ENCODE measurements at regions not wholly inside any gene's neighbourhood (a gene's known extent, or its start where the extent isn't known, plus 50 kb on each side); places are given as distances from the start of the nearest gene placed in this dataset.

DNA sequence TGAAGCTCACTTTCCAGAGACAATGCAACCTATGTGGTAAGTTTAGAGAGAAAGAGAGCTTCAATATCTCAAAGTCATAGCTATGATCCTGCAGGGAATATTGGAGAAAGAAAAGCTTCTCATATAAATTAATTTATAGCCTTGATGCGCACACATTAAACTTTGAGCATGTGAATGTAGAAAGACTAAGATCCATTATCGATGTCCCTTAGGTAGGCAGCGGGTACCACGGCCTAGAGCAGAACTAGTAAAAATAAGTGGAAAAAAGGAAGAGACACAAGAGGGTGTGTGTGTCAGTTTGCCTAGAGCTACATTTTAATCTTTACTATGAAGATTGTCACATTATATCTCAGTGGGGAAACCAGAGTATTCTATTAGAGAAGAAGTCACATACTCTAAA is 685.6 kb downstream of the AMY1C start:
- Histone ChIP-seq H3K27ac (ENCODE audit: low read depth in 1 of 2, low read length in 2 of 2) (no peak overlapping the region), H3K4me3 (ENCODE audit: low read depth in 1 of 3, low read length in 3 of 3) (no peak overlapping the region), H3K36me3 (ENCODE audit: control insufficient read depth in 4 of 4, insufficient read depth in 3 of 4, low read depth in 1 of 4, low read length in 3 of 4) (no peaks in the 10 kb centered on the region), H3K9me3 (ENCODE audit: control insufficient read depth in 4 of 4, low read length in 3 of 4) (no peaks in the 10 kb centered on the region), H3K27me3 (ENCODE audit: control insufficient read depth in 4 of 4, insufficient read depth in 4 of 4, low read length in 3 of 4) (no peaks in the 10 kb centered on the region), H3K9ac (ENCODE audit: low read depth in 1 of 2, low read length in 2 of 2) (no peak overlapping the region), H3K4me1 (ENCODE audit: control insufficient read depth in 4 of 4, insufficient read depth in 4 of 4, low read length in 3 of 4) (no peaks in the 10 kb centered on the region)
- TF ChIP-seq FOXA1 (IDR thresholded peaks at IDR 0.05) = no peak
- no peak for TF ChIP-seq JUND (IDR thresholded peaks at IDR 0.05)
- WGBS = 67% methylated on average over 4 of the region's 4 CpGs
- no peak for DNase-seq (ENCODE audit: low spot score)

DNA sequence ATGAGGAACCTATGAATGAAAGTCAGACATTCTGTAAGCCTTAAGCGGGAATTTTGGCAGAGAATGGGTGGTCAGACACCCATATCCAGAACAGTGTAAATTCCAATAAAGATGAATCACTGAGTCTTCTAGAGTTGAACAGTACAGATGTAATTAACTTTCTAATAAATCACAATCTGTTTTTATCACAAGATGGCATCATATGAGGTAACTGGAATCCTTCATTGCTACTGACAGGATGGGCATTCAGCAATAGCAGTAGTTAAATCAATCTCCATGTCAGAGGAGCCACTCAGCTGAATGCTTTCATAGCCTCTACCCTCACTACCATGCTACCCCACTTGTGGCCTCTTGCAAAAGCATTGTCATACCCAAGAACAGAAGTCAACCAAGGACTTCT is 690.3 kb downstream of the AMY1C start:
- H3K9me3 ChIP-seq (ENCODE audit: control insufficient read depth in 4 of 4, low read length in 3 of 4) = no peaks in the 10 kb centered on the region
- no peak overlapping the region for H3K27ac ChIP-seq (ENCODE audit: low read depth in 1 of 2, low read length in 2 of 2)
- TF ChIP-seq YY1 (IDR thresholded peaks at IDR 0.05) = no peak
- TF ChIP-seq JUND (IDR thresholded peaks at IDR 0.05) = no peak
- no peak for TF ChIP-seq GABPA (IDR thresholded peaks at IDR 0.05 in 1 of 2, conservative IDR thresholded peaks at IDR 0.05 in 1 of 2)
- no peak for TF ChIP-seq NR2F2 (IDR thresholded peaks at IDR 0.05)
- TF ChIP-seq, protein P1, sequence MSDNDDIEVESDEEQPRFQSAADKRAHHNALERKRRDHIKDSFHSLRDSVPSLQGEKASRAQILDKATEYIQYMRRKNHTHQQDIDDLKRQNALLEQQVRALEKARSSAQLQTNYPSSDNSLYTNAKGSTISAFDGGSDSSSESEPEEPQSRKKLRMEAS (IDR thresholded peaks at IDR 0.05) = no peak
- TF ChIP-seq, protein P2, sequence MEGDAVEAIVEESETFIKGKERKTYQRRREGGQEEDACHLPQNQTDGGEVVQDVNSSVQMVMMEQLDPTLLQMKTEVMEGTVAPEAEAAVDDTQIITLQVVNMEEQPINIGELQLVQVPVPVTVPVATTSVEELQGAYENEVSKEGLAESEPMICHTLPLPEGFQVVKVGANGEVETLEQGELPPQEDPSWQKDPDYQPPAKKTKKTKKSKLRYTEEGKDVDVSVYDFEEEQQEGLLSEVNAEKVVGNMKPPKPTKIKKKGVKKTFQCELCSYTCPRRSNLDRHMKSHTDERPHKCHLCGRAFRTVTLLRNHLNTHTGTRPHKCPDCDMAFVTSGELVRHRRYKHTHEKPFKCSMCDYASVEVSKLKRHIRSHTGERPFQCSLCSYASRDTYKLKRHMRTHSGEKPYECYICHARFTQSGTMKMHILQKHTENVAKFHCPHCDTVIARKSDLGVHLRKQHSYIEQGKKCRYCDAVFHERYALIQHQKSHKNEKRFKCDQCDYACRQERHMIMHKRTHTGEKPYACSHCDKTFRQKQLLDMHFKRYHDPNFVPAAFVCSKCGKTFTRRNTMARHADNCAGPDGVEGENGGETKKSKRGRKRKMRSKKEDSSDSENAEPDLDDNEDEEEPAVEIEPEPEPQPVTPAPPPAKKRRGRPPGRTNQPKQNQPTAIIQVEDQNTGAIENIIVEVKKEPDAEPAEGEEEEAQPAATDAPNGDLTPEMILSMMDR (IDR thresholded peaks at IDR 0.05; ENCODE audit: low read depth, low read length, missing input control) = no peak
- TF ChIP-seq EGR1 (IDR thresholded peaks at IDR 0.05; ENCODE audit: low read depth in 2 of 2) = no peak
- no peak for TF ChIP-seq RAD21 (IDR thresholded peaks at IDR 0.05)
- no peak for TF ChIP-seq FOXA2 (IDR thresholded peaks at IDR 0.05)
- no peak for TF ChIP-seq RXRA (IDR thresholded peaks at IDR 0.05)
- no peak for TF ChIP-seq SP1 (IDR thresholded peaks at IDR 0.05)
- H3K27me3 ChIP-seq (ENCODE audit: control insufficient read depth in 4 of 4, insufficient read depth in 4 of 4, low read length in 3 of 4) = no peaks in the 10 kb centered on the region
- WGBS = 69% methylated on average over 1 of the region's 1 CpG
- H3K9ac ChIP-seq (ENCODE audit: low read depth in 1 of 2, low read length in 2 of 2) = no peak overlapping the region
- H3K4me1 ChIP-seq (ENCODE audit: control insufficient read depth in 4 of 4, insufficient read depth in 4 of 4, low read length in 3 of 4) = no peaks in the 10 kb centered on the region
- no peaks in the 10 kb centered on the region for H3K36me3 ChIP-seq (ENCODE audit: control insufficient read depth in 4 of 4, insufficient read depth in 3 of 4, low read depth in 1 of 4, low read length in 3 of 4)
- no peak overlapping the region for H3K4me3 ChIP-seq (ENCODE audit: low read depth in 1 of 3, low read length in 3 of 3)
- DNase-seq (ENCODE audit: low spot score) = no peak

DNA sequence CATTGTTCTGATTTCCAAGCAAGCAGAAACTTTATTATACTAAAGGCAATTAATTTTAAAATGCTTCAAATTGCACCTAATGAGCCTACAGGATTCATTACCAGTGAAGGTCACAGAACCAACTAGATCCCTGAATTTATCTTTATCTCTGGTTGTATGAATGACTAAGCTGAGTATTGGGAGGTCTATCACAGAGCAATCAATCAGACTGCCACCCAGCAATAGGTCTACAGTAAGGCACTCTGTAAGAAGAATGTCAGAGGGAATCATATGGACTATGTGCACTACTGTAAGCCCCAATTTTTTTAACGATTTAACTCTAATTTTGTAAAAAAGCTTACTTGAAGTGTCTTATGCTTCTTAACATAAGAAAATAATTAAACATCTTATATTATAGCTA is 707.0 kb downstream of the AMY1C start:
- TF ChIP-seq, protein P1 (IDR thresholded peaks at IDR 0.05) = no peak
- TF ChIP-seq YY1 (IDR thresholded peaks at IDR 0.05) (no peak), HNF4G (IDR thresholded peaks at IDR 0.05) (no peak), HNF4A (conservative IDR thresholded peaks at IDR 0.05) (no peak), JUND (IDR thresholded peaks at IDR 0.05) (no peak), TAF1 (conservative IDR thresholded peaks at IDR 0.05) (no peak), FOXA2 (IDR thresholded peaks at IDR 0.05) (no peak), FOXA1 (IDR thresholded peaks at IDR 0.05) (no peak), NR2F2 (IDR thresholded peaks at IDR 0.05) (no peak), EGR1 (IDR thresholded peaks at IDR 0.05; ENCODE audit: low read depth in 2 of 2) (no peak)
- TF ChIP-seq, protein P2 (IDR thresholded peaks at IDR 0.05; ENCODE audit: low read depth, low read length, missing input control) = no peak
- TF ChIP-seq, protein P3, sequence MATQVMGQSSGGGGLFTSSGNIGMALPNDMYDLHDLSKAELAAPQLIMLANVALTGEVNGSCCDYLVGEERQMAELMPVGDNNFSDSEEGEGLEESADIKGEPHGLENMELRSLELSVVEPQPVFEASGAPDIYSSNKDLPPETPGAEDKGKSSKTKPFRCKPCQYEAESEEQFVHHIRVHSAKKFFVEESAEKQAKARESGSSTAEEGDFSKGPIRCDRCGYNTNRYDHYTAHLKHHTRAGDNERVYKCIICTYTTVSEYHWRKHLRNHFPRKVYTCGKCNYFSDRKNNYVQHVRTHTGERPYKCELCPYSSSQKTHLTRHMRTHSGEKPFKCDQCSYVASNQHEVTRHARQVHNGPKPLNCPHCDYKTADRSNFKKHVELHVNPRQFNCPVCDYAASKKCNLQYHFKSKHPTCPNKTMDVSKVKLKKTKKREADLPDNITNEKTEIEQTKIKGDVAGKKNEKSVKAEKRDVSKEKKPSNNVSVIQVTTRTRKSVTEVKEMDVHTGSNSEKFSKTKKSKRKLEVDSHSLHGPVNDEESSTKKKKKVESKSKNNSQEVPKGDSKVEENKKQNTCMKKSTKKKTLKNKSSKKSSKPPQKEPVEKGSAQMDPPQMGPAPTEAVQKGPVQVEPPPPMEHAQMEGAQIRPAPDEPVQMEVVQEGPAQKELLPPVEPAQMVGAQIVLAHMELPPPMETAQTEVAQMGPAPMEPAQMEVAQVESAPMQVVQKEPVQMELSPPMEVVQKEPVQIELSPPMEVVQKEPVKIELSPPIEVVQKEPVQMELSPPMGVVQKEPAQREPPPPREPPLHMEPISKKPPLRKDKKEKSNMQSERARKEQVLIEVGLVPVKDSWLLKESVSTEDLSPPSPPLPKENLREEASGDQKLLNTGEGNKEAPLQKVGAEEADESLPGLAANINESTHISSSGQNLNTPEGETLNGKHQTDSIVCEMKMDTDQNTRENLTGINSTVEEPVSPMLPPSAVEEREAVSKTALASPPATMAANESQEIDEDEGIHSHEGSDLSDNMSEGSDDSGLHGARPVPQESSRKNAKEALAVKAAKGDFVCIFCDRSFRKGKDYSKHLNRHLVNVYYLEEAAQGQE (IDR thresholded peaks at IDR 0.05) = no peak
- TF ChIP-seq, protein P4, sequence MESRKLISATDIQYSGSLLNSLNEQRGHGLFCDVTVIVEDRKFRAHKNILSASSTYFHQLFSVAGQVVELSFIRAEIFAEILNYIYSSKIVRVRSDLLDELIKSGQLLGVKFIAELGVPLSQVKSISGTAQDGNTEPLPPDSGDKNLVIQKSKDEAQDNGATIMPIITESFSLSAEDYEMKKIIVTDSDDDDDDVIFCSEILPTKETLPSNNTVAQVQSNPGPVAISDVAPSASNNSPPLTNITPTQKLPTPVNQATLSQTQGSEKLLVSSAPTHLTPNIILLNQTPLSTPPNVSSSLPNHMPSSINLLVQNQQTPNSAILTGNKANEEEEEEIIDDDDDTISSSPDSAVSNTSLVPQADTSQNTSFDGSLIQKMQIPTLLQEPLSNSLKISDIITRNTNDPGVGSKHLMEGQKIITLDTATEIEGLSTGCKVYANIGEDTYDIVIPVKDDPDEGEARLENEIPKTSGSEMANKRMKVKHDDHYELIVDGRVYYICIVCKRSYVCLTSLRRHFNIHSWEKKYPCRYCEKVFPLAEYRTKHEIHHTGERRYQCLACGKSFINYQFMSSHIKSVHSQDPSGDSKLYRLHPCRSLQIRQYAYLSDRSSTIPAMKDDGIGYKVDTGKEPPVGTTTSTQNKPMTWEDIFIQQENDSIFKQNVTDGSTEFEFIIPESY (IDR thresholded peaks at IDR 0.05) = no peak
- TF ChIP-seq, protein P5, sequence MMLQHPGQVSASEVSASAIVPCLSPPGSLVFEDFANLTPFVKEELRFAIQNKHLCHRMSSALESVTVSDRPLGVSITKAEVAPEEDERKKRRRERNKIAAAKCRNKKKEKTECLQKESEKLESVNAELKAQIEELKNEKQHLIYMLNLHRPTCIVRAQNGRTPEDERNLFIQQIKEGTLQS (IDR thresholded peaks at IDR 0.05) = no peak
- H3K4me1 ChIP-seq (ENCODE audit: control insufficient read depth in 4 of 4, insufficient read depth in 4 of 4, low read length in 3 of 4) = no peaks in the 10 kb centered on the region
- DNase-seq (ENCODE audit: low spot score) = no peak
- no peak overlapping the region for H3K4me3 ChIP-seq (ENCODE audit: low read depth in 1 of 3, low read length in 3 of 3)
- no peaks in the 10 kb centered on the region for H3K27me3 ChIP-seq (ENCODE audit: control insufficient read depth in 4 of 4, insufficient read depth in 4 of 4, low read length in 3 of 4)
- H3K9me3 ChIP-seq (ENCODE audit: control insufficient read depth in 4 of 4, low read length in 3 of 4) = peaks cover 0 to 2% (median 1%) of the 10 kb centered on the region in 4 donors
- no peak overlapping the region for H3K27ac ChIP-seq (ENCODE audit: low read depth in 1 of 2, low read length in 2 of 2)
- 82% methylated on average over 1 of the region's 1 CpG for WGBS
- no peak overlapping the region for H3K9ac ChIP-seq (ENCODE audit: low read depth in 1 of 2, low read length in 2 of 2)
- H3K36me3 ChIP-seq (ENCODE audit: control insufficient read depth in 4 of 4, insufficient read depth in 3 of 4, low read depth in 1 of 4, low read length in 3 of 4) = no peaks in the 10 kb centered on the region

All from liver (tissue), 8 donors.